ENCODE measurements at regions not wholly inside any gene's neighbourhood (a gene's known extent, or its start where the extent isn't known, plus 50 kb on each side); places are given as distances from the start of the nearest gene placed in this dataset.

DNA sequence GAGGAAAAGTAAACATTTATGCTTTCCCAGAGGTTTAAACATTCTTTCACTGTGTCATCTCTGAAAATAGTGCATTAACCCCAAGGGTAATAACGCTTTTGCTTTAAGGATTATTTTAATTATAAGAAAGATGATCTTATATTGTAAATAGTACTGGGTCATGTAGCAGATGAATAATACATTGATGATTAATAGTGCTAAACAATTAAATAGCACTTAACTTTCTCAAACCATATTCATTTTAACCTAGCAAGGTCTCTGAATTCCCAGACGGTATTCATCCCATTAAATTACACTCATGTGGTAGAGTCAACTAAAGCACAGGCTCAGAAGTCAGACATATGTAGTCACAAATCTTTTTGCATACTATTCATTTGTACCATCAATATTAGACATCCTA, 115.6 kb upstream of the FAR2 start:
- H3K4me1 ChIP-seq (ENCODE audit: low read depth) = no peaks in the 10 kb centered on the region
- H3K4me3 ChIP-seq = no peak overlapping the region
- H3K27me3 ChIP-seq = no peaks in the 10 kb centered on the region
- no peaks in the 10 kb centered on the region for H3K9me3 ChIP-seq (ENCODE audit: low read depth)
- H3K27ac ChIP-seq = no peak overlapping the region
- TF ChIP-seq, protein P1, sequence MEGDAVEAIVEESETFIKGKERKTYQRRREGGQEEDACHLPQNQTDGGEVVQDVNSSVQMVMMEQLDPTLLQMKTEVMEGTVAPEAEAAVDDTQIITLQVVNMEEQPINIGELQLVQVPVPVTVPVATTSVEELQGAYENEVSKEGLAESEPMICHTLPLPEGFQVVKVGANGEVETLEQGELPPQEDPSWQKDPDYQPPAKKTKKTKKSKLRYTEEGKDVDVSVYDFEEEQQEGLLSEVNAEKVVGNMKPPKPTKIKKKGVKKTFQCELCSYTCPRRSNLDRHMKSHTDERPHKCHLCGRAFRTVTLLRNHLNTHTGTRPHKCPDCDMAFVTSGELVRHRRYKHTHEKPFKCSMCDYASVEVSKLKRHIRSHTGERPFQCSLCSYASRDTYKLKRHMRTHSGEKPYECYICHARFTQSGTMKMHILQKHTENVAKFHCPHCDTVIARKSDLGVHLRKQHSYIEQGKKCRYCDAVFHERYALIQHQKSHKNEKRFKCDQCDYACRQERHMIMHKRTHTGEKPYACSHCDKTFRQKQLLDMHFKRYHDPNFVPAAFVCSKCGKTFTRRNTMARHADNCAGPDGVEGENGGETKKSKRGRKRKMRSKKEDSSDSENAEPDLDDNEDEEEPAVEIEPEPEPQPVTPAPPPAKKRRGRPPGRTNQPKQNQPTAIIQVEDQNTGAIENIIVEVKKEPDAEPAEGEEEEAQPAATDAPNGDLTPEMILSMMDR (IDR thresholded peaks at IDR 0.05; ENCODE audit: low read depth, low read length) = no peak
- H3K36me3 ChIP-seq = no peaks in the 10 kb centered on the region
- no peak for DNase-seq (ENCODE audit: low read depth in 1 of 2, low spot score in 1 of 2)

DNA sequence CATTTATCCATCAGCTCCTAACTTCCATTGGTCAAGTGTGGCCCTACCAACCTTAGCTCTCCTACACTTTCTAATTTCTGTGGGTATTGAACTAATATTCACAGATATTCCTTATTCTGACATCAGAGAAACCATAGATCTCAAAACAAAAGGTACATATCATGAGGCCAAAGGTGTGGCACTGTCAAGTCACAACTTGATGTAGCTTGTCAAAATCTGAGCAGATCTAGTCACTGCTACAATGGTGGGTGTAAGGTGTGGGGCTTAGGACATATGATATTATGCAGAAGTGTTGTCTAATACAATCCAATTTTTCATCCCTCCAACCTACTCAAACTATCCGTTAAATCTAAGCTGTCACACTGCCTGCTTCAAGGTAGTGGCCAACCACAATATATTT, 114.0 kb upstream of the FAR2 start:
- Histone ChIP-seq H3K36me3 (no peaks in the 10 kb centered on the region), H3K9me3 (ENCODE audit: low read depth) (no peaks in the 10 kb centered on the region), H3K27ac (no peak overlapping the region), H3K27me3 (no peaks in the 10 kb centered on the region), H3K4me3 (no peak overlapping the region), H3K4me1 (ENCODE audit: low read depth) (no peaks in the 10 kb centered on the region)
- DNase-seq (ENCODE audit: low read depth in 1 of 2, low spot score in 1 of 2) = no peak
- TF ChIP-seq, protein P1 (IDR thresholded peaks at IDR 0.05; ENCODE audit: low read depth, low read length) = no peak

DNA sequence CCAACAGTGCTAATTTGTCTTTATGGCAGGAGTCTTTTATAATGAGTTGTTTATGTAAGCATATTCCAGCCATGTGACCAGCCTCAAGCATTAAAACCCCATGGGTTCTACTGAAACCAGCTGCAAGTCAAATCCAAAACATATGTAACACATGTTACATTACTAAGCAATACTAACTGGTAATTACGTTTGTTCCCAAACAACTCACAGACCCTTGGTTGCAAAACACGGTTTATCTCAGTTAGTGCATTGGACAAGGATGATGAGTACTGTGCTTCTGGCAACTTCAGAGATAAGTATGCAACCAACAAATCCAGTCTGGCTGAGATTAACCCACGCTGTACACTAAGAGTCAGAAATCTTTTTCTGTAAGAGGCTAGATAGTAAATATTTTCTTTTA, 110.1 kb upstream of the FAR2 start:
- TF ChIP-seq, protein P1 (IDR thresholded peaks at IDR 0.05; ENCODE audit: low read depth, low read length) = no peak
- Histone ChIP-seq H3K27ac (no peak overlapping the region), H3K4me3 (no peak overlapping the region), H3K27me3 (no peaks in the 10 kb centered on the region), H3K36me3 (no peaks in the 10 kb centered on the region), H3K9me3 (ENCODE audit: low read depth) (no peaks in the 10 kb centered on the region), H3K4me1 (ENCODE audit: low read depth) (no peaks in the 10 kb centered on the region)
- DNase-seq (ENCODE audit: low read depth in 1 of 2, low spot score in 1 of 2) = peak in 1 of 2 donors; percentile 98

DNA sequence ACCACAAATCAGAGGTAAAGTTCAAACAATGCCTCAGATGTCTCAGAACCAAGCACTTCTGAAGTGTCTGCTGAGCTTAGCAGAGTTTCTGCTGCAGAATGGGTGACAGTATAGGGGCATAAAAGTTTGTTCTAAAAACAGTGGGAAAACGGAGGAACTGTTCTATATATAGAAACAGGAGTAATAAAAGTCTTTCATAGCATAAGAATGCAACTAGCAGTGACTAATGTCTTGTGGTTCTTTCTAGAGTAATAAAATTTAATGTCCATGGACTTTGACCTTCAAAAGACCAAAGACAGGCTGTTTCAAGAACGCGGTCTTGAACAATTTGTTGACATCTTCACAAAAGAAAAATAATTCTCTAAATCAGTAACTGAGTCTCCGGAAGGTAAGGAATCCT, 107.5 kb upstream of the FAR2 start:
- TF ChIP-seq, protein P1 (IDR thresholded peaks at IDR 0.05; ENCODE audit: low read depth, low read length) = no peak
- Histone ChIP-seq H3K27me3 (no peaks in the 10 kb centered on the region), H3K36me3 (no peaks in the 10 kb centered on the region), H3K9me3 (ENCODE audit: low read depth) (no peaks in the 10 kb centered on the region), H3K4me1 (ENCODE audit: low read depth) (no peaks in the 10 kb centered on the region), H3K4me3 (no peak overlapping the region), H3K27ac (no peak overlapping the region)
- DNase-seq (ENCODE audit: low read depth in 1 of 2, low spot score in 1 of 2) = peak in 1 of 2 donors; percentile 72

DNA sequence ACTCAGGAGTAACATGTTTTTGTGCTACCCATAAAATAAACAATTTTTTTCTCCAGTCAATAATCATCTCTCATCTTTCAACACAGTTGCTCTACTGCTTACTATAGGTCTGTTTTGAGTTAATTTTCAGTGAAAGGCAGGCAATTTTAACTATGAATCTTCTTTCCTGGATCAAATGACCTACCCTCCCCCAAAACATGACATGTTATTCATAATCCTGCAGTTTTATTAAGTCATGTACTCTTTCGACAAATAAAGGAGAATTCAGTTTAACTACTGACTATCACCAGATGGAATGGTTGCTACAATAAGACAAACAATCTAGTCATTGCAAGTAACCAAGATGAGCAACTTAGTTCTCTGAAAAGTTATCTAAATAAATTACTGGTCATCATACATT, 106.0 kb upstream of the FAR2 start:
- no peaks in the 10 kb centered on the region for H3K36me3 ChIP-seq
- TF ChIP-seq, protein P1 (IDR thresholded peaks at IDR 0.05; ENCODE audit: low read depth, low read length) = no peak
- no peak overlapping the region for H3K4me3 ChIP-seq
- H3K27me3 ChIP-seq = no peaks in the 10 kb centered on the region
- no peak for DNase-seq (ENCODE audit: low read depth in 1 of 2, low spot score in 1 of 2)
- H3K4me1 ChIP-seq (ENCODE audit: low read depth) = no peaks in the 10 kb centered on the region
- no peaks in the 10 kb centered on the region for H3K9me3 ChIP-seq (ENCODE audit: low read depth)
- no peak overlapping the region for H3K27ac ChIP-seq

DNA sequence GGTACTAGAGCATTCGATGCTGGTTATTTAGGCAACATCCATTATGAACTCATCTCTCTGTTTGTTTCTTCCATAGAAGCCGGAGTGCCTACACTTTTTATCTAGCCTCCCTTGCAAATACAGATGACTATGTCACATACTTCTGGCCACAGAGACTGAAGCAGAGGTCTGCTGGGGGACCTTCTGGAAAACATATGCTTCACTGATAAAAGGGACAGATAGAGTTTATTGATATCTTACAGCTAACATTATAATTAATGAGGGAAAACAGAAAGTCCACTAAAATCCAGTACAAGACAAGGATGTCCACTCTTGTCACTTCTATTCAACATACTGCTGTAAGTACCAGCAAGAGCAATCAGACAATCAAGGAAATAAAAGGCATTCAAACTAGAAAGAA, 104.3 kb upstream of the FAR2 start:
- DNase-seq (ENCODE audit: low read depth in 1 of 2, low spot score in 1 of 2) = no peak
- no peak overlapping the region for H3K27ac ChIP-seq
- no peak overlapping the region for H3K4me3 ChIP-seq
- H3K27me3 ChIP-seq = no peaks in the 10 kb centered on the region
- H3K4me1 ChIP-seq (ENCODE audit: low read depth) = no peaks in the 10 kb centered on the region
- no peaks in the 10 kb centered on the region for H3K9me3 ChIP-seq (ENCODE audit: low read depth)
- no peaks in the 10 kb centered on the region for H3K36me3 ChIP-seq
- TF ChIP-seq, protein P1 (IDR thresholded peaks at IDR 0.05; ENCODE audit: low read depth, low read length) = no peak
